Keratinocyte (primary cell): ENCODE measurements at regions not wholly inside any gene's neighbourhood (a gene's known extent, or its start where the extent isn't known, plus 50 kb on each side); places are given as distances from the start of the nearest gene placed in this dataset.

Experiments used
- CTCF ChIP-seq, 3 experiments: IDR thresholded peaks in 1 of 3; conservative IDR thresholded peaks in 1 of 3; optimal IDR thresholded peaks in 1 of 3; 2 replicates in 2 of 3; 3 replicates in 1 of 3; pipeline versions ENCODE3 to v1.5.1; 2011; ENCODE audit warnings: low read length in 3 of 3, mild to moderate bottlenecking in 3 of 3, moderate library complexity in 2 of 3, control low read depth in 1 of 3, inconsistent platforms in 1 of 3; ENCODE audit not compliant: insufficient read depth in 2 of 3; ENCODE audit errors: extremely low read depth in 1 of 3
- EZH2 ChIP-seq: IDR thresholded peaks from one replicate; pipeline ENCODE4 v1.6.1; 2012; ENCODE audit warnings: inconsistent platforms, mild to moderate bottlenecking, low read length, moderate library complexity

GRCh38 chr18:1751249-1751648 lies 820.1 kb downstream of the METTL4 start:
- no peak for TF ChIP-seq CTCF (optimal IDR thresholded peaks at IDR 0.05 in 1 of 3, IDR thresholded peaks at IDR 0.05 in 1 of 3, conservative IDR thresholded peaks at IDR 0.05 in 1 of 3; ENCODE audit: extremely low read depth in 1 of 3, insufficient read depth in 2 of 3, low read length in 3 of 3)
- TF ChIP-seq EZH2 = no peak
